GM12878 (cell line): ENCODE measurements at regions not wholly inside any gene's neighbourhood (a gene's known extent, or its start where the extent isn't known, plus 50 kb on each side); places are given as distances from the start of the nearest gene placed in this dataset.

Source experiments
- ATAC-seq: fragments of 200-7000 bp; cut with Tn5 transposase; 3 replicates; pipeline ENCODE4 v1.9.1; 2020; ENCODE audit warnings: mild to moderate bottlenecking, moderate library complexity
- BruUV-seq: library from RNA; stranded (reverse); fragments of 400-500 nt; replicated peaks from 2 replicates; lab custom pipeline; 2021; lab: Mats Ljungman, UMichigan
- CTCF ChIA-PET: fragments of 300-600 bp; sonication (Branson Sonifier 250); formaldehyde crosslinking; extraction: SDS; loops from one replicate; lab custom pipeline; 2021; ENCODE audit warnings: inconsistent platforms; lab: Yijun Ruan, JAX
- POLR2A ChIA-PET: fragments of 350-600 bp; formaldehyde crosslinking; extraction: SDS; loops from one replicate; lab custom pipeline; 2021; ENCODE audit warnings: inconsistent platforms; lab: Charles Lee
- RAD21 ChIA-PET: fragments of 300-600 bp; sonication (Branson Sonifier 250); formaldehyde crosslinking; loops from one replicate; lab custom pipeline; 2023; ENCODE audit warnings: antibody characterized with exemption; ENCODE audit not compliant: unreplicated experiment; lab: Charles Lee
- SMC1A ChIA-PET: fragments of 300-600 bp; sonication (Branson Sonifier 250); formaldehyde crosslinking; loops from one replicate; lab custom pipeline; 2023; ENCODE audit not compliant: unreplicated experiment, uncharacterized antibody; lab: Charles Lee
- DNase-seq: peaks from one replicate; pipeline ENCODE4 v3.0.0-alpha.2; 2011; ENCODE audit warnings: low read depth, low spot score
- FAIRE-seq: peaks from 3 replicates; lab custom pipeline; 2011; peaks lifted over from hg19 to GRCh38; lab: Jason Lieb, UNC
- H2AFZ ChIP-seq: 2 replicates; pipeline ENCODE4 v1.6.0; 2011; ENCODE audit warnings: low read depth, low read length, control low read depth; ENCODE audit not compliant: control insufficient read depth
- H3K27ac ChIP-seq: 2 replicates; pipeline ENCODE4 v1.5.1; 2011; ENCODE audit warnings: control low read depth; ENCODE audit not compliant: control insufficient read depth, insufficient read depth
- H3K27me3 ChIP-seq, 2 experiments: replicated peaks in 1 of 2; 2 replicates each; pipeline versions ENCODE4 v1.6.0 to v1.6.1; 2011; ENCODE audit warnings: low read length in 1 of 2; ENCODE audit not compliant: control insufficient read depth in 2 of 2, insufficient read depth in 2 of 2
- H3K36me3 ChIP-seq, 2 experiments: 2 replicates each; pipeline ENCODE4 v1.5.1; 2011; ENCODE audit warnings: low read length in 1 of 2; ENCODE audit not compliant: control insufficient read depth in 2 of 2, insufficient read depth in 2 of 2
- H3K4me1 ChIP-seq: 2 replicates; pipeline ENCODE4 v1.6.1; 2011; ENCODE audit warnings: mild to moderate bottlenecking, low read length, moderate library complexity, mixed read lengths; ENCODE audit not compliant: control insufficient read depth, insufficient read depth
- H3K4me2 ChIP-seq: 2 replicates; pipeline ENCODE4 v1.6.0; 2011; ENCODE audit warnings: control low read depth; ENCODE audit not compliant: control insufficient read depth, insufficient read depth
- H3K4me3 ChIP-seq: fragments of 200-600 bp; sonication (generic); 2 replicates; pipeline ENCODE4 v1.5.1; 2016
- H3K79me2 ChIP-seq: 2 replicates; pipeline ENCODE4 v1.6.0; 2011; ENCODE audit warnings: low read length; ENCODE audit not compliant: control insufficient read depth, insufficient read depth
- H3K9ac ChIP-seq: 2 replicates; pipeline ENCODE4 v1.8.0; 2011; ENCODE audit warnings: low read length, control low read depth, mixed read lengths; ENCODE audit not compliant: control insufficient read depth, insufficient read depth
- H3K9me3 ChIP-seq: replicated peaks from 3 replicates; pipeline ENCODE4 v1.5.1; 2011; ENCODE audit warnings: mild to moderate bottlenecking, low read length; ENCODE audit not compliant: control insufficient read depth, insufficient read depth
- H4K20me1 ChIP-seq: 2 replicates; pipeline ENCODE4 v1.6.0; 2011; ENCODE audit not compliant: control insufficient read depth, insufficient read depth
- BRCA1 ChIP-seq: IDR thresholded peaks from 2 replicates; pipeline ENCODE4 v1.6.1; 2011; ENCODE audit warnings: low read depth, low read length, improper control_type of control experiment
- CEBPZ ChIP-seq: fragments of 150-350 bp; IDR thresholded peaks from 2 replicates; pipeline ENCODE4 v1.6.1; 2016; ENCODE audit warnings: low read depth, low read length
- CREM ChIP-seq: IDR thresholded peaks from 2 replicates; pipeline ENCODE4 v1.6.1; 2014; ENCODE audit warnings: antibody characterized with exemption, low read depth
- E2F4 ChIP-seq: IDR thresholded peaks from 2 replicates; pipeline ENCODE4 v1.6.1; 2012; ENCODE audit warnings: low read depth, low read length, improper control_type of control experiment
- FOXK2 ChIP-seq: fragments of 450-650 bp; IDR thresholded peaks from 2 replicates; pipeline ENCODE4 v1.6.1; 2017; ENCODE audit warnings: mild to moderate bottlenecking, moderate library complexity
- FOXM1 ChIP-seq: IDR thresholded peaks from 2 replicates; pipeline ENCODE4 v1.6.1; 2012; ENCODE audit warnings: low read depth, mild to moderate bottlenecking, inconsistent platforms, low read length, moderate library complexity
- HDAC6 ChIP-seq: fragments of 200-600 bp; sonication (generic); IDR thresholded peaks from one replicate; pipeline ENCODE4 v1.8.0; 2017; ENCODE audit warnings: antibody characterized with exemption; ENCODE audit not compliant: unreplicated experiment
- IKZF2 ChIP-seq, 2 experiments: fragments of 450-650 bp; IDR thresholded peaks; 2 replicates each; pipeline ENCODE4 v1.6.1; 2017; ENCODE audit warnings: mild to moderate bottlenecking in 2 of 2, moderate library complexity in 2 of 2
- JUND ChIP-seq: IDR thresholded peaks from 2 replicates; pipeline ENCODE4 v1.6.1; 2012; ENCODE audit warnings: low read depth, mild to moderate bottlenecking, low read length, improper control_type of control experiment, moderate library complexity
- NFIC ChIP-seq: IDR thresholded peaks from 2 replicates; pipeline ENCODE4 v1.6.1; 2012; ENCODE audit warnings: low read depth, mild to moderate bottlenecking, inconsistent platforms, low read length, moderate library complexity
- NFYA ChIP-seq: IDR thresholded peaks from 2 replicates; pipeline ENCODE4 v1.6.1; 2011; ENCODE audit warnings: low read depth, mild to moderate bottlenecking, low read length, improper control_type of control experiment, borderline replicate concordance
- NR2F1 ChIP-seq: fragments of 450-650 bp; conservative IDR thresholded peaks from 2 replicates; pipeline ENCODE4 v1.6.1; 2017; ENCODE audit warnings: mild to moderate bottlenecking
- RB1 ChIP-seq: fragments of 450-650 bp; formaldehyde crosslinking; IDR thresholded peaks from 2 replicates; pipeline ENCODE4 v1.6.1; 2017; ENCODE audit warnings: mild to moderate bottlenecking, borderline replicate concordance
- RELB ChIP-seq: fragments of 450-650 bp; IDR thresholded peaks from 2 replicates; pipeline ENCODE4 v1.6.1; 2017; ENCODE audit warnings: low read depth, mild to moderate bottlenecking, moderate library complexity
- SMAD5 ChIP-seq: IDR thresholded peaks from 2 replicates; pipeline ENCODE4 v1.6.1; 2016; ENCODE audit warnings: antibody characterized with exemption, low read depth
- SRF ChIP-seq, 2 experiments: IDR thresholded peaks; 2 replicates each; pipeline ENCODE4 v1.6.1; 2011; ENCODE audit warnings: low read depth in 2 of 2, low read length in 2 of 2, mild to moderate bottlenecking in 1 of 2, moderate library complexity in 1 of 2
- YBX1 ChIP-seq: fragments of 450-650 bp; IDR thresholded peaks from 2 replicates; pipeline ENCODE4 v1.6.1; 2016; ENCODE audit warnings: antibody characterized with exemption
- ZNF274 ChIP-seq: IDR thresholded peaks from one replicate; pipeline ENCODE4 v1.8.0; 2011; ENCODE audit not compliant: insufficient read length, insufficient read depth
- WGBS: methylation state at CpG from one replicate; pipeline ENCODE4 v1.1.6; 2016; ENCODE audit warnings: low lambda C conversion rate; ENCODE audit not compliant: insufficient replicate concordance, insufficient coverage; ENCODE audit errors: missing lambda C conversion rate; 5-methylcytosine and 5-hydroxymethylcytosine counted together
- in situ Hi-C: fragments of 300-500 bp; cut with MboI; formaldehyde crosslinking; loops from 9 replicates; pipeline ENCODE4 v1.14.3; 2018; ENCODE audit warnings: mixed read lengths
- intact Hi-C: fragments of 100-400 bp; cut with micrococcal nuclease; formaldehyde crosslinking; loops from one replicate; pipeline ENCODE4 v1.14.2; 2022; ENCODE audit not compliant: unreplicated experiment

- TF ChIP-seq CEBPZ, result no peak
- TF ChIP-seq NR2F1, result no peak
- TF ChIP-seq SMAD5, result no peak
- TF ChIP-seq CREM, result no peak
Observed at GRCh38 chr3:166127969-166128368, 290.7 kb upstream of the BCHE start (continued).

GRCh38 chr3:166125179-166125578 lies 288.0 kb upstream of the BCHE start:
- POLR2A ChIA-PET, result no interaction called here
- DNase-seq (no peak), FAIRE-seq (no peak), ATAC-seq (peak; percentile 23; the same call in 1 of the 3 replicates)
- Histone ChIP-seq H3K27ac (no peak overlapping the region), H3K4me2 (no peak overlapping the region), H4K20me1 (no peaks in the 10 kb centered on the region), H3K9ac (no peak overlapping the region), H3K4me1 (no peaks in the 10 kb centered on the region), H3K4me3 (no peak overlapping the region), H3K36me3 (no peaks in the 10 kb centered on the region), H2AFZ (no peak overlapping the region), H3K27me3 (no peaks in the 10 kb centered on the region), H3K9me3 (no peaks in the 10 kb centered on the region), H3K79me2 (no peaks in the 10 kb centered on the region)
- RAD21 ChIA-PET, result no interaction called here
- WGBS, result 6% methylated on average over 2 of the region's 2 CpGs
- BruUV-seq, result no TSS peak
- in situ Hi-C loops (no loop called here), intact Hi-C loops (no loop called here)
- SMC1A ChIA-PET, result no interaction called here
- CTCF ChIA-PET, result no interaction called here
- TF ChIP-seq ZNF274 (no peak), IKZF2 (IDR thresholded peaks at IDR 0.05) (no peak), JUND (no peak), NFIC (no peak), BRCA1 (no peak), RB1 (no peak), E2F4 (no peak), HDAC6 (no peak), YBX1 (no peak), FOXM1 (no peak), RELB (no peak), SRF (IDR thresholded peaks at IDR 0.05; ENCODE audit: low read depth in 2 of 2, low read length in 2 of 2) (no peak), NFYA (no peak), FOXK2 (no peak)
